OCI-LY1 (cell line): ENCODE measurements at regions not wholly inside any gene's neighbourhood (a gene's known extent, or its start where the extent isn't known, plus 50 kb on each side); places are given as distances from the start of the nearest gene placed in this dataset.

Source experiments
- H2AFZ ChIP-seq: fragments of 200-600 bp; sonication (generic), shearing (Covaris generic); 2 replicates; pipeline ENCODE4 v1.6.0; 2014; ENCODE audit warnings: antibody characterized with exemption, mild to moderate bottlenecking, low read length
- H3F3A ChIP-seq: fragments of 200-600 bp; sonication (generic), shearing (Covaris generic); 2 replicates; pipeline ENCODE4 v1.6.0; 2014; ENCODE audit warnings: mild to moderate bottlenecking, antibody characterized with exemption, low read length, moderate library complexity; ENCODE audit not compliant: insufficient read depth
- H3K27ac ChIP-seq: fragments of 200-600 bp; sonication (generic); 2 replicates; pipeline ENCODE4 v1.5.1; 2014; ENCODE audit warnings: low read length, mixed run types, mild to moderate bottlenecking, low read depth; ENCODE audit not compliant: poor library complexity, severe bottlenecking
- H3K27me3 ChIP-seq: fragments of 200-600 bp; sonication (generic); 2 replicates; pipeline ENCODE4 v1.6.0; 2014; ENCODE audit warnings: antibody characterized with exemption, mild to moderate bottlenecking, low read length, moderate library complexity; ENCODE audit not compliant: insufficient read depth
- H3K36me3 ChIP-seq: fragments of 200-600 bp; sonication (generic); 2 replicates; pipeline ENCODE4 v1.6.1; 2014; ENCODE audit warnings: mild to moderate bottlenecking, antibody characterized with exemption, low read length, moderate library complexity, mixed read lengths; ENCODE audit not compliant: insufficient read depth
- H3K4me1 ChIP-seq: fragments of 200-600 bp; sonication (generic); 2 replicates; pipeline ENCODE4 v1.5.1; 2014; ENCODE audit warnings: mild to moderate bottlenecking, low read length, moderate library complexity; ENCODE audit not compliant: insufficient read depth, severe bottlenecking
- H3K4me2 ChIP-seq: fragments of 200-600 bp; sonication (generic), shearing (Covaris generic); 2 replicates; pipeline ENCODE4 v1.6.1; 2014; ENCODE audit warnings: low read length
- H3K4me3 ChIP-seq: fragments of 200-600 bp; sonication (generic); 2 replicates; pipeline ENCODE4 v1.5.1; 2014; ENCODE audit warnings: low read length, low read depth, mild to moderate bottlenecking, mixed read lengths; ENCODE audit not compliant: poor library complexity, severe bottlenecking
- H3K79me2 ChIP-seq: fragments of 200-600 bp; shearing (Covaris generic); 2 replicates; pipeline ENCODE4 v1.6.1; 2016; ENCODE audit warnings: mixed run types, low read length, mixed read lengths; ENCODE audit not compliant: insufficient read depth
- H3K9ac ChIP-seq: fragments of 200-600 bp; sonication (generic), shearing (Covaris generic); 2 replicates; pipeline ENCODE4 v1.6.1; 2014; ENCODE audit warnings: mild to moderate bottlenecking, low read length, mixed read lengths
- H3K9me2 ChIP-seq: fragments of 200-600 bp; sonication (generic), shearing (Covaris generic); 2 replicates; pipeline ENCODE4 v1.6.1; 2014; ENCODE audit warnings: low read depth, mild to moderate bottlenecking, low read length, mixed read lengths
- H3K9me3 ChIP-seq: fragments of 200-600 bp; shearing (Covaris generic); 2 replicates; pipeline ENCODE4 v1.6.1; 2014; ENCODE audit warnings: low read length, mixed read lengths
- H4K20me1 ChIP-seq: fragments of 200-600 bp; sonication (generic), shearing (Covaris generic); 2 replicates; pipeline ENCODE4 v1.6.0; 2016; ENCODE audit warnings: mild to moderate bottlenecking, low read length; ENCODE audit not compliant: insufficient read depth
- EZH2 ChIP-seq: fragments of 200-600 bp; sonication (generic), shearing (Covaris generic); IDR thresholded peaks from 2 replicates; pipeline ENCODE4 v1.8.0; 2017; ENCODE audit warnings: borderline replicate concordance, mixed run types, mild to moderate bottlenecking, antibody characterized with exemption, low read length, moderate library complexity, mixed read lengths
- TF ChIP-seq, protein P1 (sequence below): fragments of 200-600 bp; sonication (generic), shearing (Covaris generic); IDR thresholded peaks from 2 replicates; pipeline ENCODE4 v1.5.1; 2017; ENCODE audit warnings: mild to moderate bottlenecking, antibody characterized with exemption, low read length, moderate library complexity, mixed read lengths

DNA sequence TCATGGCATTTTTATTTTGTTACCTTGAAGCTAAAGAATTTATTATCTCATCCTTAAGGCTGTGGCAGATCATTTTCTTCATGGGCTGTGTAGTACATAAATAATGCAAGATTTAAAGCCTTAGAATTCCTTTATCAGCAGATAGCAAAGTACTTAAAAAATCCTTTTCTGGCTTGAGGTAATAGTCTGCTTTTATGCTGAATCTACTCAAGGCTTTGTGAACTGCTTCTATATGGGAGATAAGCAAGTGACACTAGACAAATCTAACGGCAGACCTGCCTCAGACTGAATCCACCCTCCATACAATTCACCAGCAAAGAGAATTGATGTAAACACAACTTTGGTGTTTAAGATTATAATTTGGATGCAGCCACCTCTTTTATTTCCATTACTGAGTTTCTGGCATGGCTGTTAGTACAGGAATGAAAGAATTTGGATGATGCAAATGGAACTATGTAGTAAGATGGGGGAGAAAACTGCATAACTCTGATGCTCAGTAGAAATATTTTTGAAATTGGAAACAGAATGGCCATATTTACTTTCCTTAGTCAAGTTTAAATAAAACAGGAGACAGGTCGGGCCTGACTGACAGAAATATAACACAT lies 1121.5 kb downstream of the NAALADL2 start:
- H3K9ac ChIP-seq, result no peak overlapping the region
- no peaks in the 10 kb centered on the region for H3K4me1 ChIP-seq
- H3F3A ChIP-seq, result no peaks in the 10 kb centered on the region
- no peaks in the 10 kb centered on the region for H3K79me2 ChIP-seq
- no peak overlapping the region for H3K27ac ChIP-seq
- H3K9me3 ChIP-seq, result no peaks in the 10 kb centered on the region
- no peaks in the 10 kb centered on the region for H4K20me1 ChIP-seq
- no peaks in the 10 kb centered on the region for H3K27me3 ChIP-seq
- H3K4me2 ChIP-seq, result no peak overlapping the region
- no peaks in the 10 kb centered on the region for H3K36me3 ChIP-seq
- no peaks in the 10 kb centered on the region for H3K9me2 ChIP-seq
- TF ChIP-seq, protein P1, sequence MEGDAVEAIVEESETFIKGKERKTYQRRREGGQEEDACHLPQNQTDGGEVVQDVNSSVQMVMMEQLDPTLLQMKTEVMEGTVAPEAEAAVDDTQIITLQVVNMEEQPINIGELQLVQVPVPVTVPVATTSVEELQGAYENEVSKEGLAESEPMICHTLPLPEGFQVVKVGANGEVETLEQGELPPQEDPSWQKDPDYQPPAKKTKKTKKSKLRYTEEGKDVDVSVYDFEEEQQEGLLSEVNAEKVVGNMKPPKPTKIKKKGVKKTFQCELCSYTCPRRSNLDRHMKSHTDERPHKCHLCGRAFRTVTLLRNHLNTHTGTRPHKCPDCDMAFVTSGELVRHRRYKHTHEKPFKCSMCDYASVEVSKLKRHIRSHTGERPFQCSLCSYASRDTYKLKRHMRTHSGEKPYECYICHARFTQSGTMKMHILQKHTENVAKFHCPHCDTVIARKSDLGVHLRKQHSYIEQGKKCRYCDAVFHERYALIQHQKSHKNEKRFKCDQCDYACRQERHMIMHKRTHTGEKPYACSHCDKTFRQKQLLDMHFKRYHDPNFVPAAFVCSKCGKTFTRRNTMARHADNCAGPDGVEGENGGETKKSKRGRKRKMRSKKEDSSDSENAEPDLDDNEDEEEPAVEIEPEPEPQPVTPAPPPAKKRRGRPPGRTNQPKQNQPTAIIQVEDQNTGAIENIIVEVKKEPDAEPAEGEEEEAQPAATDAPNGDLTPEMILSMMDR, result no peak
- TF ChIP-seq EZH2, result no peak
- no peak overlapping the region for H3K4me3 ChIP-seq
- no peak overlapping the region for H2AFZ ChIP-seq

DNA sequence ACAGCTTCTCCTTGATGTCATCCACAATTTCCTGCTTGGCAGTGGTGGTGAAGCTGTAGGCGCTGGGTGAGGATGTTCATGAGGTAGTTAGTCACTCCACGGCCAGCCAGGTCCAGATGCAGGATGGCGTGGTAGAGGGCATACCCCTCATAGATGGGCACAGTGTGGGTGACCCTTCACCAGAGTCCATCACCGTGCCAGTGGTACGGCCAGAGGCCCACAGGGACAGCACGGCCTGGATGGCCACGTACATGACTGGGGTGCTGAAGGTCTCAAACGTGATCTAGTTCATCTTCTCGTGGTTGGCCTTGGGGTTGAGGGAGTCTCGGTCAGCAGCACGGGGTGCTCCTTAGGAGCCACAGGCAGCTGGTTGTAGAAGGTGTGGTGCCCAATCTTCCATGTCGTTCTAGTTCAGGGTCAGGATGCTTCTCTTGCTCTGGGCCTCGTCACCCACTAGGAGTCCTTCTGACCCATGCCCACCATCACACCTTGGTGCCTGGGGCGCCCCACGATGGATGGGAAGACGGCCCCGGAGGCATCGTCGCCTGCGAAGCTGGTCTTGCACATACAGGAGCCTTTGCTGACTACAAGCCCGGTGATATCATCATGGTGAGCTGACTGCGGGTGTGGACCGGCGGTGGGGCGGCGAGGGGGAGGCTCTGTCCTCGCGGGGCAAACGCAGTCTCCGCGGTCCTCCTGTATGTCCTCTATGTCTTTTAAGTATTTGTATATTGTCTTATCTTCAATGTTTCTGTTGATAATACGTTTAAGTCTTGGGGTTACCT lies 1119.0 kb downstream of the NAALADL2 start:
- H3K4me3 ChIP-seq, result no peak overlapping the region
- no peaks in the 10 kb centered on the region for H3K79me2 ChIP-seq
- no peaks in the 10 kb centered on the region for H3K36me3 ChIP-seq
- H3K4me2 ChIP-seq, result no peak overlapping the region
- H3K27ac ChIP-seq, result no peak overlapping the region
- H3K9me3 ChIP-seq, result no peaks in the 10 kb centered on the region
- H2AFZ ChIP-seq, result no peak overlapping the region
- H3K9me2 ChIP-seq, result no peaks in the 10 kb centered on the region; the same call in 1 of the 2 replicates
- no peaks in the 10 kb centered on the region for H3K27me3 ChIP-seq
- no peak overlapping the region for H3K9ac ChIP-seq
- TF ChIP-seq EZH2, result no peak
- TF ChIP-seq, protein P1, result no peak
- H3K4me1 ChIP-seq, result no peaks in the 10 kb centered on the region
- H3F3A ChIP-seq, result no peaks in the 10 kb centered on the region
- no peaks in the 10 kb centered on the region for H4K20me1 ChIP-seq

DNA sequence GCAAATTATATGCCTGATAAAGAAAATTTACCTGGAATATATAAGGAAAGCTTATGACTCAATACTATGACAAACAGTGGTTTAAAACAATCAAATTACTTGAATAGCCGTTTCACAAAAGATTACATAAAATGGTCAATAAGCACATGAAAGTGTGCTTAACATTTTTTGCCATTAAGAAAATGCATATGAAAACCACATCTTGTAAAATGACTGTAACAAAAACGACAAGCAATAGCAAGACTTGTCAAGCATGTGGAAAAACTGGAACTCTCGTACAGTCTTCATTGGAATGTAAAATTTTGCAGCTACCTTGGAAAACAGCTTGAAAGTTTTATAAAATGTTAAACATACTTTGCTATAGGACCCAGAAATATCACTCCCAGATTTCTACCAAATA lies 1110.3 kb downstream of the NAALADL2 start:
- H3K36me3 ChIP-seq, result no peaks in the 10 kb centered on the region
- H3K27ac ChIP-seq, result no peak overlapping the region
- no peak overlapping the region for H3K9ac ChIP-seq
- H3K4me1 ChIP-seq, result no peaks in the 10 kb centered on the region
- H3F3A ChIP-seq, result no peaks in the 10 kb centered on the region
- H3K4me3 ChIP-seq, result no peak overlapping the region
- H3K4me2 ChIP-seq, result no peak overlapping the region
- no peak overlapping the region for H2AFZ ChIP-seq
- TF ChIP-seq EZH2, result no peak
- TF ChIP-seq, protein P1, result no peak
- H4K20me1 ChIP-seq, result no peaks in the 10 kb centered on the region
- no peaks in the 10 kb centered on the region for H3K27me3 ChIP-seq
- H3K9me2 ChIP-seq, result no peaks in the 10 kb centered on the region; the same call in 1 of the 2 replicates
- no peaks in the 10 kb centered on the region for H3K79me2 ChIP-seq
- H3K9me3 ChIP-seq, result no peaks in the 10 kb centered on the region
